Activated T-helper 9 cell treated with anti-CD3 and anti-CD28 coated beads, Interleukin-2, amount 50 U/mL, for 16 hours (primary cell): ENCODE measurements at regions not wholly inside any gene's neighbourhood (a gene's known extent, or its start where the extent isn't known, plus 50 kb on each side); places are given as distances from the start of the nearest gene placed in this dataset.
"Not testable (repeated sequence)": the region's sequence is repeated elsewhere in the genome, so short reads cannot be mapped to it uniquely, and the experiment has no call there.

Experiments used
- DNase-seq: peaks from one replicate; pipeline ENCODE4 v3.0.0-alpha.2; 2020; ENCODE audit warnings: low read depth

GRCh38 chr9:78916884-78917283, 620.0 kb downstream of the PSAT1 start:
- not testable (repeated sequence) for DNase-seq

- no peak for DNase-seq
These were observed 622.1 kb downstream of the PSAT1 start for GRCh38 chr9:78918976-78919375.

GRCh38 chr9:78919701-78920100, 622.8 kb downstream of the PSAT1 start:
- no peak for DNase-seq

GRCh38 chr9:78921341-78921740, 624.4 kb downstream of the PSAT1 start:
- no peak for DNase-seq

GRCh38 chr9:78923966-78924659, 627.2 kb downstream of the PSAT1 start:
- no peak for DNase-seq

- DNase-seq: no peak
These were observed 630.4 kb downstream of the PSAT1 start for GRCh38 chr9:78927099-78927940.

- no peak for DNase-seq
These were observed 631.9 kb downstream of the PSAT1 start for GRCh38 chr9:78928625-78929405.

- DNase-seq: no peak
These were observed 633.4 kb downstream of the PSAT1 start for GRCh38 chr9:78930281-78930680.

GRCh38 chr9:78932849-78933627, 636.1 kb downstream of the PSAT1 start:
- no peak for DNase-seq

- DNase-seq: no peak
These were observed 636.9 kb upstream of the TLE4 start for GRCh38 chr9:78934880-78935279.

GRCh38 chr9:78938821-78939220, 632.9 kb upstream of the TLE4 start:
- no peak for DNase-seq

- no peak for DNase-seq
These were observed 632.3 kb upstream of the TLE4 start for GRCh38 chr9:78939311-78940065.

- no peak for DNase-seq
These were observed 631.5 kb upstream of the TLE4 start for GRCh38 chr9:78940121-78940855.

- DNase-seq: no peak
These were observed 617.5 kb upstream of the TLE4 start for GRCh38 chr9:78954286-78954685.

GRCh38 chr9:78958892-78959291, 612.9 kb upstream of the TLE4 start:
- DNase-seq: no peak

- DNase-seq: no peak
These were observed 609.6 kb upstream of the TLE4 start for GRCh38 chr9:78962156-78962555.

GRCh38 chr9:78963911-78964310, 607.9 kb upstream of the TLE4 start:
- DNase-seq: no peak

- no peak for DNase-seq
These were observed 604.1 kb upstream of the TLE4 start for GRCh38 chr9:78967596-78968217.

- no peak for DNase-seq
These were observed 601.4 kb upstream of the TLE4 start for GRCh38 chr9:78970375-78970774.

- DNase-seq: no peak
These were observed 600.2 kb upstream of the TLE4 start for GRCh38 chr9:78971540-78971939.
